CD4-positive, alpha-beta memory T cell (primary cell): ENCODE measurements at regions not wholly inside any gene's neighbourhood (a gene's known extent, or its start where the extent isn't known, plus 50 kb on each side); places are given as distances from the start of the nearest gene placed in this dataset.

Experiments
- CTCF ChIA-PET: fragments of 350-600 bp; sonication (Branson Sonifier 250); formaldehyde crosslinking; loops from one replicate; lab custom pipeline; 2021; ENCODE audit warnings: inconsistent platforms; ENCODE audit not compliant: partially characterized antibody; lab: Charles Lee
- POLR2A ChIA-PET: fragments of 350-600 bp; sonication (Branson Sonifier 250); formaldehyde crosslinking; loops from one replicate; lab custom pipeline; 2021; ENCODE audit not compliant: partially characterized antibody; lab: Charles Lee
- DNase-seq, 5 donors: peaks; one replicate each; pipeline versions ENCODE4 v3.0.0 to v3.0.0-alpha.2; 2020 to 2022; ENCODE audit warnings: mixed read lengths in 1 of 5
- H3K27ac ChIP-seq: one replicate; pipeline ENCODE4 v1.7.0; 2013; ENCODE audit warnings: low read depth, low read length
- H3K27me3 ChIP-seq: 2 replicates; pipeline ENCODE4 v1.7.0; 2013; ENCODE audit warnings: mild to moderate bottlenecking, low read length, moderate library complexity; ENCODE audit not compliant: insufficient read depth
- H3K36me3 ChIP-seq: 2 replicates; pipeline ENCODE4 v1.7.0; 2013; ENCODE audit warnings: mild to moderate bottlenecking, low read length, moderate library complexity; ENCODE audit not compliant: insufficient read depth
- H3K4me1 ChIP-seq: 2 replicates; pipeline ENCODE4 v1.7.0; 2013; ENCODE audit warnings: mild to moderate bottlenecking, low read length, moderate library complexity; ENCODE audit not compliant: insufficient read depth
- H3K4me3 ChIP-seq, 2 donors: one replicate each; pipeline ENCODE4 v1.7.0; 2013; ENCODE audit warnings: low read length in 2 of 2, mild to moderate bottlenecking in 1 of 2
- H3K9me3 ChIP-seq, 2 donors: one replicate each; pipeline ENCODE4 v1.7.0; 2013; ENCODE audit warnings: low read length in 2 of 2, control low read depth in 1 of 2; ENCODE audit not compliant: control insufficient read depth in 1 of 2
- H3K27ac Mint-ChIP-seq, 7 donors: one replicate each; pipeline ENCODE4 v1.8.0; 2020 to 2021; ENCODE audit warnings: mixed read lengths in 7 of 7, mild to moderate bottlenecking in 6 of 7, inconsistent platforms in 3 of 7, moderate library complexity in 3 of 7
- H3K27me3 Mint-ChIP-seq, 2 donors: one replicate each; pipeline ENCODE4 v1.8.0; 2020 to 2021; ENCODE audit warnings: mixed read lengths in 2 of 2
- H3K36me3 Mint-ChIP-seq, 2 donors: one replicate each; pipeline ENCODE4 v1.8.0; 2020 to 2021; ENCODE audit warnings: mixed read lengths in 2 of 2, inconsistent platforms in 1 of 2, mild to moderate bottlenecking in 1 of 2
- H3K4me1 Mint-ChIP-seq, 4 donors: one replicate each; pipeline ENCODE4 v1.8.0; 2020 to 2021; ENCODE audit warnings: mixed read lengths in 4 of 4, mild to moderate bottlenecking in 1 of 4
- H3K4me3 Mint-ChIP-seq, 8 donors: one replicate each; pipeline ENCODE4 v1.8.0; 2020 to 2021; ENCODE audit warnings: mixed read lengths in 8 of 8, mild to moderate bottlenecking in 7 of 8, moderate library complexity in 6 of 8, inconsistent platforms in 3 of 8
- H3K9me3 Mint-ChIP-seq, 8 donors: one replicate each; pipeline ENCODE4 v1.8.0; 2020 to 2021; ENCODE audit warnings: mixed read lengths in 8 of 8, mild to moderate bottlenecking in 5 of 8, inconsistent platforms in 3 of 8, moderate library complexity in 1 of 8
- intact Hi-C: fragments of 100-400 bp; cut with micrococcal nuclease; formaldehyde crosslinking; loops from one replicate; pipeline ENCODE4 v1.15.1; 2023

GRCh38 chr21:16777041-16777720, 735.7 kb upstream of the CXADR start:
- CTCF ChIA-PET, result no interaction called here
- no peak overlapping the region for H3K4me3 Mint-ChIP-seq
- no peak overlapping the region for H3K27ac ChIP-seq

GRCh38 chr21:16788584-16788983, 724.3 kb upstream of the CXADR start:
- Histone ChIP-seq H3K9me3 (no peaks in the 10 kb centered on the region), H3K36me3 (no peaks in the 10 kb centered on the region), H3K27ac (no peak overlapping the region), H3K27me3 (no peaks in the 10 kb centered on the region), H3K4me3 (no peak overlapping the region), H3K4me1 (no peaks in the 10 kb centered on the region)
- no peak overlapping the region for H3K4me3 Mint-ChIP-seq
- POLR2A ChIA-PET, result no interaction called here
- intact Hi-C loops, result no loop called here
- CTCF ChIA-PET, result no interaction called here
- H3K36me3 Mint-ChIP-seq, result no peaks in the 10 kb centered on the region
- no peak for DNase-seq
- H3K9me3 Mint-ChIP-seq, result peaks cover 3 to 28% (median 9%) of the 10 kb centered on the region in 8 donors
- H3K27ac Mint-ChIP-seq, result no peak overlapping the region
- no peaks in the 10 kb centered on the region for H3K27me3 Mint-ChIP-seq
- H3K4me1 Mint-ChIP-seq, result no peaks in the 10 kb centered on the region

More at GRCh38 chr21:16777041-16777720, 735.7 kb upstream of the CXADR start:
- peaks cover 0 to 3% of the 10 kb centered on the region in 2 donors for H3K9me3 ChIP-seq
- no peaks in the 10 kb centered on the region for H3K36me3 ChIP-seq
- no peak overlapping the region for H3K4me3 ChIP-seq
- intact Hi-C loops, result no loop called here
- Mint-ChIP-seq H3K36me3 (no peaks in the 10 kb centered on the region), H3K9me3 (peaks cover 5 to 23% (median 13%) of the 10 kb centered on the region in 8 donors), H3K27ac (no peak overlapping the region), H3K27me3 (no peaks in the 10 kb centered on the region), H3K4me1 (no peaks in the 10 kb centered on the region)
- H3K27me3 ChIP-seq, result no peaks in the 10 kb centered on the region
- DNase-seq, result no peak
- POLR2A ChIA-PET, result no interaction called here
- no peaks in the 10 kb centered on the region for H3K4me1 ChIP-seq

GRCh38 chr21:16789636-16790035, 723.2 kb upstream of the CXADR start:
- ChIA-PET POLR2A (no interaction called here), CTCF (no interaction called here)
- Histone ChIP-seq H3K27me3 (no peaks in the 10 kb centered on the region), H3K36me3 (no peaks in the 10 kb centered on the region), H3K9me3 (no peaks in the 10 kb centered on the region), H3K27ac (no peak overlapping the region), H3K4me3 (no peak overlapping the region), H3K4me1 (no peaks in the 10 kb centered on the region)
- no peak overlapping the region for H3K27ac Mint-ChIP-seq
- H3K4me1 Mint-ChIP-seq, result no peaks in the 10 kb centered on the region
- no peak overlapping the region for H3K4me3 Mint-ChIP-seq
- H3K9me3 Mint-ChIP-seq, result peaks cover 3 to 17% (median 6%) of the 10 kb centered on the region in 8 donors
- H3K36me3 Mint-ChIP-seq, result no peaks in the 10 kb centered on the region
- H3K27me3 Mint-ChIP-seq, result no peaks in the 10 kb centered on the region
- intact Hi-C loops, result no loop called here
- no peak for DNase-seq

GRCh38 chr21:16792101-16792500, 720.7 kb upstream of the CXADR start:
- H3K27me3 Mint-ChIP-seq, result no peaks in the 10 kb centered on the region
- Histone ChIP-seq H3K27me3 (no peaks in the 10 kb centered on the region), H3K27ac (no peak overlapping the region), H3K4me3 (no peak overlapping the region), H3K4me1 (no peaks in the 10 kb centered on the region), H3K36me3 (no peaks in the 10 kb centered on the region), H3K9me3 (no peaks in the 10 kb centered on the region)
- intact Hi-C loops, result no loop called here
- ChIA-PET POLR2A (no interaction called here), CTCF (no interaction called here)
- no peak overlapping the region for H3K27ac Mint-ChIP-seq
- H3K36me3 Mint-ChIP-seq, result no peaks in the 10 kb centered on the region
- H3K9me3 Mint-ChIP-seq, result peaks cover 0 to 3% (median 0%) of the 10 kb centered on the region in 8 donors
- DNase-seq, result no peak
- H3K4me3 Mint-ChIP-seq, result no peak overlapping the region
- no peaks in the 10 kb centered on the region for H3K4me1 Mint-ChIP-seq

GRCh38 chr21:16794950-16795349, 717.9 kb upstream of the CXADR start:
- H3K4me1 ChIP-seq, result no peaks in the 10 kb centered on the region
- intact Hi-C loops, result no loop called here
- H3K4me3 Mint-ChIP-seq, result no peak overlapping the region
- no peak overlapping the region for H3K27ac Mint-ChIP-seq
- H3K9me3 ChIP-seq, result no peaks in the 10 kb centered on the region
- CTCF ChIA-PET, result no interaction called here
- H3K4me1 Mint-ChIP-seq, result no peaks in the 10 kb centered on the region
- no peak overlapping the region for H3K27ac ChIP-seq
- no peaks in the 10 kb centered on the region for H3K36me3 Mint-ChIP-seq
- no peaks in the 10 kb centered on the region for H3K36me3 ChIP-seq
- H3K9me3 Mint-ChIP-seq, result peaks cover 0 to 3% (median 0%) of the 10 kb centered on the region in 8 donors
- no peaks in the 10 kb centered on the region for H3K27me3 ChIP-seq
- H3K4me3 ChIP-seq, result no peak overlapping the region
- no peak for DNase-seq
- H3K27me3 Mint-ChIP-seq, result no peaks in the 10 kb centered on the region
- POLR2A ChIA-PET, result no interaction called here

- DNase-seq, result no peak
- Histone ChIP-seq H3K27ac (no peak overlapping the region), H3K27me3 (no peaks in the 10 kb centered on the region), H3K4me3 (no peak overlapping the region), H3K9me3 (no peaks in the 10 kb centered on the region), H3K36me3 (no peaks in the 10 kb centered on the region), H3K4me1 (no peaks in the 10 kb centered on the region)
- Mint-ChIP-seq H3K4me1 (no peaks in the 10 kb centered on the region), H3K27ac (no peak overlapping the region), H3K27me3 (no peaks in the 10 kb centered on the region), H3K36me3 (no peaks in the 10 kb centered on the region), H3K4me3 (no peak overlapping the region), H3K9me3 (peaks cover 0 to 14% (median 2%) of the 10 kb centered on the region in 8 donors)
- intact Hi-C loops, result no loop called here
- CTCF ChIA-PET, result no interaction called here
- POLR2A ChIA-PET, result no interaction called here
Measured at GRCh38 chr21:16796776-16797175, 716.1 kb upstream of the CXADR start.

GRCh38 chr21:16797540-16797939, 715.3 kb upstream of the CXADR start:
- Mint-ChIP-seq H3K27ac (no peak overlapping the region), H3K4me3 (no peak overlapping the region), H3K4me1 (no peaks in the 10 kb centered on the region), H3K9me3 (peaks cover 0 to 16% (median 2%) of the 10 kb centered on the region in 8 donors), H3K36me3 (no peaks in the 10 kb centered on the region), H3K27me3 (no peaks in the 10 kb centered on the region)
- ChIA-PET POLR2A (no interaction called here), CTCF (no interaction called here)
- Histone ChIP-seq H3K9me3 (no peaks in the 10 kb centered on the region), H3K27ac (no peak overlapping the region), H3K4me3 (no peak overlapping the region), H3K4me1 (no peaks in the 10 kb centered on the region), H3K36me3 (no peaks in the 10 kb centered on the region), H3K27me3 (no peaks in the 10 kb centered on the region)
- intact Hi-C loops, result no loop called here
- DNase-seq, result no peak
